ENCODE measurements at regions not wholly inside any gene's neighbourhood (a gene's known extent, or its start where the extent isn't known, plus 50 kb on each side); places are given as distances from the start of the nearest gene placed in this dataset.

- no peak for TF ChIP-seq GATA2 (IDR thresholded peaks at IDR 0.05; ENCODE audit: low read depth, low read length)
- no peak for TF ChIP-seq GATA3 (IDR thresholded peaks at IDR 0.05; ENCODE audit: low read depth, low read length)
These were observed 315.2 kb downstream of the GATA3 start for GRCh38 chr10:8369666-8370065.

Measured in SH-SY5Y (cell line).